GM23248 (cell line): ENCODE measurements at regions not wholly inside any gene's neighbourhood (a gene's known extent, or its start where the extent isn't known, plus 50 kb on each side); places are given as distances from the start of the nearest gene placed in this dataset.

Source experiments
- DNase-seq: peaks from one replicate; pipeline ENCODE4 v3.0.0-alpha.2; 2015
- H2AFZ ChIP-seq: fragments of 200-600 bp; sonication (generic); 2 replicates; pipeline ENCODE4 v1.6.1; 2016; ENCODE audit warnings: antibody characterized with exemption
- H3F3A ChIP-seq: fragments of 200-600 bp; sonication (generic); 2 replicates; pipeline ENCODE4 v1.6.1; 2016; ENCODE audit warnings: mild to moderate bottlenecking, antibody characterized with exemption, mixed run types; ENCODE audit not compliant: insufficient read depth
- H3K27ac ChIP-seq: fragments of 200-600 bp; sonication (generic); 2 replicates; pipeline ENCODE4 v1.5.1; 2016; ENCODE audit warnings: mild to moderate bottlenecking
- H3K27me3 ChIP-seq: fragments of 200-600 bp; sonication (generic); replicated peaks from 2 replicates; pipeline ENCODE4 v1.6.1; 2016; ENCODE audit warnings: mild to moderate bottlenecking; ENCODE audit not compliant: insufficient read depth
- H3K36me3 ChIP-seq: fragments of 200-600 bp; sonication (generic); 2 replicates; pipeline ENCODE4 v1.6.1; 2016; ENCODE audit warnings: low read depth, mild to moderate bottlenecking
- H3K4me1 ChIP-seq: fragments of 200-600 bp; sonication (generic); 2 replicates; pipeline ENCODE4 v1.6.1; 2016; ENCODE audit warnings: mild to moderate bottlenecking; ENCODE audit not compliant: insufficient read depth
- H3K4me2 ChIP-seq: fragments of 200-600 bp; sonication (generic); one replicate; pipeline ENCODE4 v1.6.1; 2016; ENCODE audit warnings: mild to moderate bottlenecking; ENCODE audit not compliant: unreplicated experiment
- H3K4me3 ChIP-seq: fragments of 200-600 bp; sonication (generic); 2 replicates; pipeline ENCODE4 v1.5.1; 2016; ENCODE audit warnings: mild to moderate bottlenecking
- H3K79me2 ChIP-seq: fragments of 200-600 bp; sonication (generic); 2 replicates; pipeline ENCODE4 v1.6.1; 2016; ENCODE audit warnings: mild to moderate bottlenecking; ENCODE audit not compliant: insufficient read depth
- H3K9ac ChIP-seq: fragments of 200-600 bp; sonication (generic); 2 replicates; pipeline ENCODE4 v1.6.1; 2016; ENCODE audit warnings: mild to moderate bottlenecking
- H3K9me2 ChIP-seq: fragments of 200-600 bp; sonication (generic); 2 replicates; pipeline ENCODE4 v1.6.1; 2016; ENCODE audit warnings: mixed run types, mild to moderate bottlenecking, moderate library complexity; ENCODE audit not compliant: insufficient read depth
- H3K9me3 ChIP-seq: fragments of 200-600 bp; sonication (generic); one replicate; pipeline ENCODE4 v1.6.1; 2017; ENCODE audit warnings: low read depth
- H4K20me1 ChIP-seq: fragments of 200-600 bp; sonication (generic); 2 replicates; pipeline ENCODE4 v1.6.0; 2016; ENCODE audit not compliant: insufficient read depth
- EZH2 ChIP-seq: fragments of 200-600 bp; sonication (generic); IDR thresholded peaks from 2 replicates; pipeline ENCODE4 v1.6.1; 2018; ENCODE audit warnings: antibody characterized with exemption, mild to moderate bottlenecking; ENCODE audit not compliant: insufficient read depth, poor library complexity, severe bottlenecking
- EZH2phosphoT487 ChIP-seq: fragments of 200-600 bp; sonication (generic); IDR thresholded peaks from 2 replicates; pipeline ENCODE4 v1.6.1; 2018; ENCODE audit warnings: antibody characterized with exemption, moderate library complexity, mild to moderate bottlenecking, low read depth; ENCODE audit not compliant: insufficient read depth
- WGBS, 2 experiments: methylation state at CpG; one replicate each; pipeline ENCODE4 v1.1.6; 2015 to 2017; ENCODE audit warnings: low lambda C conversion rate in 2 of 2, low coverage in 1 of 2; ENCODE audit errors: missing lambda C conversion rate in 2 of 2; 5-methylcytosine and 5-hydroxymethylcytosine counted together
- in situ Hi-C: fragments of 300-500 bp; cut with MboI; formaldehyde crosslinking; loops from 2 replicates; pipeline ENCODE4 v1.15.0; 2020

DNA sequence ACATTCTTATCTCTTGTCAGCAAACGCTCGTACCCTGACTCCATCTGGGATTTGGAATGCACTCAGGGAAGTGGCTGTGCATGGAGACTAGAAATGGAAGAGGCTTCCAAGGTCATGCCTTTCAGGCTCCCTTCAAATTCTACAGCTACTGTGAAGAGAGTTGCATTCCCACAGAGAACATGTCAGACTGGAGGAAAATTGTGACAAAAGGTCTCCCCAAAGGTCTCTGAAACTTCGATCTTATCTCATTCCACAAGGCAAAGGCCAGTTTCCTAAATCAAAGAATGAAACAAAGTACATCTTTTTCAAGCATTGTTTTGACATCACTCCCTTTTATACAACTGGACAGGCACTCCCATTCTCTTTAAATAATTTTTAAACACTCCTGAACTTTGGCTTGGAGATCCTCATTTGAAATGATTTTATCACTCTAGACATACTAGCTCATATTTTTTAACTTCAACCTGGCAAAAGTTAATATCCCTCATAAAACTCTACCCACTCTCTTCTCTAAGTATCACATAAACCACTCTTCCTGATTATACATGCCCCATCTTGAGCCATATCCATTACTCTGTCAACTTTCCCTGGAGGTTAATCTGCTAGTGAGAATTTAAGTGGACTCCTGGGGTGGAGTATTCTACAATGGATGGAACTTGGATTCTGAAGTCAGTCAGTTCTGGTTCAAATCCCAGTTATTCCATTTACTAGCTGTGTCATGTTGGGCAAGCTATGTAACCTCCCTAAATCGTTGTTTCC is 218.1 kb upstream of the HMGA2 start:
- H3K9me2 ChIP-seq, result no peaks in the 10 kb centered on the region
- no peak overlapping the region for H3K4me3 ChIP-seq
- no peaks in the 10 kb centered on the region for H4K20me1 ChIP-seq
- DNase-seq, result no peak
- H3K9ac ChIP-seq, result no peak overlapping the region
- in situ Hi-C loops, result no loop called here
- H3K27ac ChIP-seq, result no peak overlapping the region
- H3K27me3 ChIP-seq, result no peaks in the 10 kb centered on the region
- H3K36me3 ChIP-seq, result peaks cover 12% of the 10 kb centered on the region; the same call in 1 of the 2 replicates
- H2AFZ ChIP-seq, result no peak overlapping the region
- peaks cover 66% of the 10 kb centered on the region for H3K4me1 ChIP-seq
- H3K4me2 ChIP-seq, result no peak overlapping the region
- 88 to 89% methylated on average over 4 of the region's 4 CpGs for WGBS, 2 experiments
- TF ChIP-seq EZH2phosphoT487 (no peak), EZH2 (no peak)
- peaks cover 79% of the 10 kb centered on the region for H3F3A ChIP-seq
- H3K9me3 ChIP-seq, result no peaks in the 10 kb centered on the region
- H3K79me2 ChIP-seq, result peaks cover 25% of the 10 kb centered on the region

DNA sequence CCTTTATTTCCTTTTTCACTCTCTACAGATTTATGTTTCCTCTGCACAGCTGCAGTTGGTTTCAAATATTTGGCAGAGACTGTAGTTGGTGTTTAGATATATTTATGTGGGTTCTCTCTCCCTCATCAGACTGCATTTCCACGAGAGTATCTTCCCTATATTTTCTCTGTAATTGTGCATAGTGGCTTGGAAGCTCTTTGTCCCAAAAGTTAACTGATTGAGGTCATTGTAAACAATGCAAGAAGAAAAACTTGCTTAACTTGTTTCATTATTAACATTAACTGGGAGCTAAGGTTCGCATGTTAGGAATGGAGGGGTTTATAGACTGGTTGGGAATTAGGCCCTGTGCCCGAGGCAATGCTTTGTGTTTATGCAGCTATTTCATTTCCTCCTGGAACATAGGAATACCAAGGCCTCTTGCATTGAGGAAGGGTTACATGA is 216.9 kb upstream of the HMGA2 start:
- peaks cover 67% of the 10 kb centered on the region for H3K4me1 ChIP-seq
- peaks cover 30% of the 10 kb centered on the region for H3K79me2 ChIP-seq
- TF ChIP-seq EZH2phosphoT487, result no peak
- TF ChIP-seq EZH2, result no peak
- no peak overlapping the region for H3K4me2 ChIP-seq
- H2AFZ ChIP-seq, result no peak overlapping the region
- no peak overlapping the region for H3K4me3 ChIP-seq
- no peaks in the 10 kb centered on the region for H3K9me3 ChIP-seq
- WGBS, 2 experiments, result 70 to 73% methylated on average over 3 of the region's 3 CpGs
- H3K36me3 ChIP-seq, result peaks cover 12% of the 10 kb centered on the region; the same call in 1 of the 2 replicates
- H3K9me2 ChIP-seq, result no peaks in the 10 kb centered on the region
- no peak for DNase-seq
- H3K9ac ChIP-seq, result no peak overlapping the region
- H3K27ac ChIP-seq, result peak overlapping the region; percentile 21; the same call in 1 of the 2 replicates
- H3F3A ChIP-seq, result peaks cover 71% of the 10 kb centered on the region
- in situ Hi-C loops, result no loop called here
- no peaks in the 10 kb centered on the region for H3K27me3 ChIP-seq
- H4K20me1 ChIP-seq, result no peaks in the 10 kb centered on the region

- no peaks in the 10 kb centered on the region for H4K20me1 ChIP-seq
- H3K9me2 ChIP-seq, result no peaks in the 10 kb centered on the region
- peaks cover 12% of the 10 kb centered on the region; the same call in 1 of the 2 replicates for H3K36me3 ChIP-seq
- H3K9ac ChIP-seq, result no peak overlapping the region
- H3K27ac ChIP-seq, result peak overlapping the region; percentile 33
- DNase-seq, result peak; percentile 41
- H3F3A ChIP-seq, result peaks cover 72% of the 10 kb centered on the region
- no peaks in the 10 kb centered on the region for H3K27me3 ChIP-seq
- peak overlapping the region; percentile 32 for H3K4me2 ChIP-seq
- H3K9me3 ChIP-seq, result no peaks in the 10 kb centered on the region
- H2AFZ ChIP-seq, result no peak overlapping the region
- H3K4me3 ChIP-seq, result no peak overlapping the region
- 85 to 88% methylated on average over 2 of the region's 2 CpGs for WGBS, 2 experiments
- in situ Hi-C loops, result no loop called here
- TF ChIP-seq EZH2, result no peak
- TF ChIP-seq EZH2phosphoT487, result no peak
- peaks cover 30% of the 10 kb centered on the region for H3K79me2 ChIP-seq
- peaks cover 73% of the 10 kb centered on the region for H3K4me1 ChIP-seq
Measured at GRCh38 chr12:65608319-65608916, 215.9 kb upstream of the HMGA2 start.

- Histone ChIP-seq H3K9ac (no peak overlapping the region), H4K20me1 (no peaks in the 10 kb centered on the region), H3K9me3 (no peaks in the 10 kb centered on the region), H3K4me2 (peak overlapping the region; percentile 9), H3K79me2 (peaks cover 30% of the 10 kb centered on the region), H3K36me3 (peaks cover 12% of the 10 kb centered on the region; the same call in 1 of the 2 replicates), H3K27ac (peak overlapping the region; percentile 52), H3K4me3 (no peak overlapping the region; the same call in 1 of the 2 replicates), H3K27me3 (no peaks in the 10 kb centered on the region), H3K9me2 (no peaks in the 10 kb centered on the region), H2AFZ (no peak overlapping the region), H3F3A (peaks cover 70% of the 10 kb centered on the region), H3K4me1 (peaks cover 72% of the 10 kb centered on the region)
- no peak for TF ChIP-seq EZH2phosphoT487
- TF ChIP-seq EZH2, result no peak
- DNase-seq, result peak; percentile 78
- 13 to 14% methylated on average over 4 of the region's 4 CpGs for WGBS, 2 experiments
- in situ Hi-C loops, result no loop called here
Measured at GRCh38 chr12:65609359-65609771, 214.9 kb upstream of the HMGA2 start.
